Kidney (tissue), 13 donors: ENCODE measurements at regions not wholly inside any gene's neighbourhood (a gene's known extent, or its start where the extent isn't known, plus 50 kb on each side); places are given as distances from the start of the nearest gene placed in this dataset.
A peak's percentile ranks its signal among the peaks of the same experiment; 100 is the strongest.

ENCODE experiments used
- DNase-seq, 5 donors: peaks; one replicate each; pipeline ENCODE4 v3.0.0-alpha.2; 2013 to 2020
- FAIRE-seq: peaks from 2 replicates; lab custom pipeline; 2012; peaks lifted over from hg19 to GRCh38; lab: Jason Lieb, UNC
- H3K27ac ChIP-seq, 2 donors: one replicate each; pipeline ENCODE4 v1.7.0; 2013; ENCODE audit warnings: low read depth in 2 of 2, low read length in 2 of 2, inconsistent platforms in 1 of 2
- H3K27me3 ChIP-seq: one replicate; pipeline ENCODE4 v1.7.1; 2013; ENCODE audit warnings: low read length, inconsistent platforms; ENCODE audit not compliant: control insufficient read depth, insufficient read depth
- H3K36me3 ChIP-seq, 3 donors: one replicate each; pipeline versions ENCODE4 v1.7.0 to v1.7.1; 2013; ENCODE audit warnings: low read length in 3 of 3, control low read depth in 1 of 3, inconsistent platforms in 1 of 3; ENCODE audit not compliant: insufficient read depth in 3 of 3, control insufficient read depth in 2 of 3
- H3K4me1 ChIP-seq, 3 donors: one replicate each; pipeline versions ENCODE4 v1.7.0 to v1.7.1; 2013; ENCODE audit warnings: low read length in 3 of 3, inconsistent platforms in 1 of 3, low read depth in 1 of 3; ENCODE audit not compliant: control insufficient read depth in 2 of 3, insufficient read depth in 2 of 3
- H3K4me3 ChIP-seq, 3 donors: one replicate each; pipeline versions ENCODE4 v1.7.0 to v1.8.1; 2013; ENCODE audit warnings: low read length in 3 of 3, control low read depth in 1 of 3, inconsistent platforms in 1 of 3
- H3K9ac ChIP-seq, 3 donors: one replicate each; pipeline versions ENCODE4 v1.7.0 to v1.7.1; 2013; ENCODE audit warnings: low read length in 3 of 3, control low read depth in 1 of 3, inconsistent platforms in 1 of 3
- H3K9me3 ChIP-seq, 3 donors: one replicate each; pipeline versions ENCODE4 v1.7.0 to v1.7.1; 2013; ENCODE audit warnings: low read length in 3 of 3, control low read depth in 1 of 3, inconsistent platforms in 1 of 3; ENCODE audit not compliant: control insufficient read depth in 2 of 3, insufficient read depth in 1 of 3
- intact Hi-C: fragments of 100-400 bp; cut with DNase I; formaldehyde crosslinking; loops from one replicate; pipeline ENCODE4 v1.11.1; 2022
- TF ChIP-seq, protein P1 (sequence below): IDR thresholded peaks from 3 replicates; pipeline ENCODE4 v1.5.1; 2012; ENCODE audit warnings: mild to moderate bottlenecking, moderate library complexity, borderline replicate concordance; ENCODE audit not compliant: insufficient read depth; ENCODE audit errors: extremely low read depth
- donor health status: control.
- donor health status: control.
- donor health status: control.
- donor health status: control.
- donor health status: control.
- donor health status: DM: yes; HTN: yes; CAD: no.
- donor health status: Normal renal cell carcinoma (clear cell type).

DNA sequence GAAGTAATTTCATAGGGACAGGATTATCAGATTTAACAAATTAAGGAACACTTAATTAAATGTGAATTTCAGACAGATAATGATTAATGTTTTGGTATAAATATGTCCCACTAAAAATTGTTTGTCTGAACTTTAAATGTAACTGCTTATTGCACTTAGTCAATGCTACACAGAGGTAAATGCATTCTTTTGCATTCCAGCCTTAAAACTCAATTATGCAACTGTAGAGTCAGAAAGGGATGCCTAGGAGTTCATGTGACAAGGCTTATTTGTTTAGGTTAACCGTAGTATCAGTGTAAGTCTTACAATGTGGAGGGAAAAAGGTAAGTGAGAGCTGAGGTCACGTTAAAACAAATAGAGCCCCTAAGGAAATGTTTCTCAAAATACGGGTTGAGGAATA lies 347.2 kb upstream of the ARGLU1 start:
- Histone ChIP-seq H3K36me3 (no peaks in the 10 kb centered on the region), H3K27ac (no peak overlapping the region), H3K27me3 (no peaks in the 10 kb centered on the region), H3K4me3 (no peak overlapping the region), H3K9ac (no peak overlapping the region), H3K9me3 (no peaks in the 10 kb centered on the region), H3K4me1 (no peaks in the 10 kb centered on the region)
- intact Hi-C loops: no loop called here
- TF ChIP-seq, protein P1, sequence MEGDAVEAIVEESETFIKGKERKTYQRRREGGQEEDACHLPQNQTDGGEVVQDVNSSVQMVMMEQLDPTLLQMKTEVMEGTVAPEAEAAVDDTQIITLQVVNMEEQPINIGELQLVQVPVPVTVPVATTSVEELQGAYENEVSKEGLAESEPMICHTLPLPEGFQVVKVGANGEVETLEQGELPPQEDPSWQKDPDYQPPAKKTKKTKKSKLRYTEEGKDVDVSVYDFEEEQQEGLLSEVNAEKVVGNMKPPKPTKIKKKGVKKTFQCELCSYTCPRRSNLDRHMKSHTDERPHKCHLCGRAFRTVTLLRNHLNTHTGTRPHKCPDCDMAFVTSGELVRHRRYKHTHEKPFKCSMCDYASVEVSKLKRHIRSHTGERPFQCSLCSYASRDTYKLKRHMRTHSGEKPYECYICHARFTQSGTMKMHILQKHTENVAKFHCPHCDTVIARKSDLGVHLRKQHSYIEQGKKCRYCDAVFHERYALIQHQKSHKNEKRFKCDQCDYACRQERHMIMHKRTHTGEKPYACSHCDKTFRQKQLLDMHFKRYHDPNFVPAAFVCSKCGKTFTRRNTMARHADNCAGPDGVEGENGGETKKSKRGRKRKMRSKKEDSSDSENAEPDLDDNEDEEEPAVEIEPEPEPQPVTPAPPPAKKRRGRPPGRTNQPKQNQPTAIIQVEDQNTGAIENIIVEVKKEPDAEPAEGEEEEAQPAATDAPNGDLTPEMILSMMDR: no peak
- FAIRE-seq: no peak
- no peak for DNase-seq

DNA sequence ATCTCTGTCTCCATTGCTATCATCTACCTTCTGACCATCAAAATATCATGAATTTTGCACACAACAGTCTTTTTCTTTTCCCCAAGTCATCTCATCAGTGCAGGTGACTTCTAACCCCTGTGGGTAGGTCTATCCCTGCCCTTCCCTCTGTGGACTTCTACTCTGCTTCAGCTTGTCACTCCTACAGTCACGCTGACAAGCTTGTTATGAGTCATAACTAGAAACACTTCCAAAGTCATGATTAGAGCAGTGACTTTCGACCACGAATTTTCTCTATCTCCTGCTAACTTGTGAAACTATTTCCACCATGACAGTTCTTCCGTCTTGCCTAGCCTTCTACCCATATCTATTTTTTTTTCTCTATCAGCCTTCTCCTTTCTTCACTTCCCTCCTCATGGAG lies 343.7 kb upstream of the ARGLU1 start:
- TF ChIP-seq, protein P1: no peak
- intact Hi-C loops: no loop called here

DNA sequence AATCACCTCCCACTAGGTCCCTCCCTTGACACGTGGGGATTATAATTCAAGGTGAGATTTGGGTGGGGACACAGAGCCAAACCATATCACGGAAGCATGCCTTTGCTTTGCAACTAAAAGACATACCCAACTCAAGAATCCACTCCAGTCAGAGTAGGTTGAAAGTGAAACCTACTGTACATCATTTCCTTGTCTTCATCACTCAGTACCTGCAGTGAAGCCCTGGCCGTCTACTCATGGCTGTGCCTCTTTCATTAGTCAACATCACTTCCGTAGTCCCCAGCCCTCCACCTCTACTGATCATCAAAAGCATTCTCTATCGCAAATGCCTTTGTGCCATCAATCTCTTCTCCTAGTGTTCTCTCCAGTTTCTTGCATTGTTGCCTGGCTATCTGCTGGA lies 343.1 kb upstream of the ARGLU1 start:
- H3K36me3 ChIP-seq: no peaks in the 10 kb centered on the region
- no peak for FAIRE-seq
- H3K27me3 ChIP-seq: no peaks in the 10 kb centered on the region
- no peak for DNase-seq
- TF ChIP-seq, protein P1: no peak
- no peaks in the 10 kb centered on the region for H3K9me3 ChIP-seq
- H3K27ac ChIP-seq: no peak overlapping the region
- H3K4me3 ChIP-seq: no peak overlapping the region
- no peaks in the 10 kb centered on the region for H3K4me1 ChIP-seq
- intact Hi-C loops: no loop called here
- H3K9ac ChIP-seq: no peak overlapping the region

More for the DNA sequence above, 343.7 kb upstream of the ARGLU1 start:
- Histone ChIP-seq H3K9me3 (no peaks in the 10 kb centered on the region), H3K4me3 (no peak overlapping the region), H3K27me3 (no peaks in the 10 kb centered on the region), H3K4me1 (no peaks in the 10 kb centered on the region), H3K27ac (no peak overlapping the region), H3K36me3 (no peaks in the 10 kb centered on the region), H3K9ac (no peak overlapping the region)
- DNase-seq (no peak), FAIRE-seq (no peak)

DNA sequence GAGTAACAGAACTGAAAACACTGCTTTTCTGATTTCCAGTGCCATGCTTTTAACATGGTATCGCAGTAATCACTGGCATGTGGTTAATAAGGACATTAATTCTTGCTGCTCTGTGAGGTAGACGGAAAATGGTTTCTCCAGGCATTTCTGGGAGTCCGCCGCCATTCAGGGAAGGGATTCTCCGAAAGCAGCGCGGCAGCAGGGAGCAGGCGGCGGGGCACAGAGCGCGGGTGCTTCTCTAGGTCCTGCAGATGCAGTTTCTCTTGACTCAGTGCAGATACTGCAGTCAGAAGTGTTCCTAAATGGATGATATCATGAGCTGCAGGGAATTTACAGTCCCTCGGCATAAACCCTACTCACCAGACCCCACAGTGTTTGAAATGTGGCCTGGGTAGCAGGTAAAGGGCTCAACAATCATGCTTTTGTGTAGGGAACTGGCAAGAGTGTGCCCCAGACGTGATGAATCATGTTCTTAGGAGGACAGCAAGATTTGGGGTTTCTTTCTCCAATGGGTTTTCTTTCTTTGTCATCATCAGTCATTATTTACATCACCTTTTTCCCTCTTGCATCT lies 338.6 kb upstream of the ARGLU1 start:
- peak in 2 of 5 donors; percentile 11 to 21 for DNase-seq
- Histone ChIP-seq H3K4me3 (no peak overlapping the region), H3K9me3 (no peaks in the 10 kb centered on the region), H3K36me3 (no peaks in the 10 kb centered on the region), H3K4me1 (no peaks in the 10 kb centered on the region), H3K9ac (no peak overlapping the region), H3K27ac (no peak overlapping the region), H3K27me3 (no peaks in the 10 kb centered on the region)
- no peak for FAIRE-seq
- intact Hi-C loops: no loop called here
- TF ChIP-seq, protein P1: no peak
